ENCODE measurements at regions not wholly inside any gene's neighbourhood (a gene's known extent, or its start where the extent isn't known, plus 50 kb on each side); places are given as distances from the start of the nearest gene placed in this dataset.

- no peaks in the 10 kb centered on the region for H3K79me2 ChIP-seq (ENCODE audit: control insufficient read depth, insufficient read depth, low read length)
- no peak overlapping the region for H3K27ac ChIP-seq (ENCODE audit: control insufficient read depth, insufficient read depth, low read length)
- no peaks in the 10 kb centered on the region for H3K27me3 ChIP-seq (ENCODE audit: control insufficient read depth, extremely low read depth, insufficient read depth, low read length)
- H3K9ac ChIP-seq (ENCODE audit: control insufficient read depth, extremely low read depth, insufficient read depth, low read length): no peak overlapping the region
- dilution Hi-C loops (cut with MboI; ENCODE audit: extremely low pct_ligation_motif_present, low sequenced_read_pairs): no loop called here
- H3K4me1 ChIP-seq (ENCODE audit: control insufficient read depth, extremely low read depth, insufficient read depth, low read length): no peaks in the 10 kb centered on the region
- no peaks in the 10 kb centered on the region for H3K9me1 ChIP-seq (ENCODE audit: control insufficient read depth, extremely low read depth, insufficient read depth, low read length)
- no peak overlapping the region for H3K4me3 ChIP-seq (ENCODE audit: control insufficient read depth in 2 of 3, extremely low read depth in 1 of 3, insufficient read depth in 2 of 3, low read depth in 1 of 3, low read length in 3 of 3)
- TF ChIP-seq, protein P1, sequence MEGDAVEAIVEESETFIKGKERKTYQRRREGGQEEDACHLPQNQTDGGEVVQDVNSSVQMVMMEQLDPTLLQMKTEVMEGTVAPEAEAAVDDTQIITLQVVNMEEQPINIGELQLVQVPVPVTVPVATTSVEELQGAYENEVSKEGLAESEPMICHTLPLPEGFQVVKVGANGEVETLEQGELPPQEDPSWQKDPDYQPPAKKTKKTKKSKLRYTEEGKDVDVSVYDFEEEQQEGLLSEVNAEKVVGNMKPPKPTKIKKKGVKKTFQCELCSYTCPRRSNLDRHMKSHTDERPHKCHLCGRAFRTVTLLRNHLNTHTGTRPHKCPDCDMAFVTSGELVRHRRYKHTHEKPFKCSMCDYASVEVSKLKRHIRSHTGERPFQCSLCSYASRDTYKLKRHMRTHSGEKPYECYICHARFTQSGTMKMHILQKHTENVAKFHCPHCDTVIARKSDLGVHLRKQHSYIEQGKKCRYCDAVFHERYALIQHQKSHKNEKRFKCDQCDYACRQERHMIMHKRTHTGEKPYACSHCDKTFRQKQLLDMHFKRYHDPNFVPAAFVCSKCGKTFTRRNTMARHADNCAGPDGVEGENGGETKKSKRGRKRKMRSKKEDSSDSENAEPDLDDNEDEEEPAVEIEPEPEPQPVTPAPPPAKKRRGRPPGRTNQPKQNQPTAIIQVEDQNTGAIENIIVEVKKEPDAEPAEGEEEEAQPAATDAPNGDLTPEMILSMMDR (optimal IDR thresholded peaks at IDR 0.05 in 1 of 3, IDR thresholded peaks at IDR 0.05 in 1 of 3, conservative IDR thresholded peaks at IDR 0.05 in 1 of 3; ENCODE audit: extremely low read depth in 1 of 3, insufficient read depth in 2 of 3, low read length in 3 of 3): no peak
- no peak for TF ChIP-seq EZH2 (IDR thresholded peaks at IDR 0.05; ENCODE audit: low read length)
- FAIRE-seq (no peak), DNase-seq (ENCODE audit: low read depth, low spot score) (no peak)
- no peaks in the 10 kb centered on the region for H4K20me1 ChIP-seq (ENCODE audit: control insufficient read depth, extremely low read depth, insufficient read depth, low read length)
- H3K9me3 ChIP-seq (ENCODE audit: control insufficient read depth, low read depth, low read length): no peaks in the 10 kb centered on the region
- no peak overlapping the region for H3K4me2 ChIP-seq (ENCODE audit: control insufficient read depth, extremely low read depth, insufficient read depth, low read depth, low read length)
- H3K36me3 ChIP-seq (ENCODE audit: control insufficient read depth in 2 of 2, extremely low read depth in 1 of 2, insufficient read depth in 2 of 2, low read length in 2 of 2): no peaks in the 10 kb centered on the region
- H2AFZ ChIP-seq (ENCODE audit: control insufficient read depth, low read length): no peak overlapping the region
Measured at GRCh38 chr3:132119531-132119930, 84.7 kb upstream of the CPNE4 start.

DNA sequence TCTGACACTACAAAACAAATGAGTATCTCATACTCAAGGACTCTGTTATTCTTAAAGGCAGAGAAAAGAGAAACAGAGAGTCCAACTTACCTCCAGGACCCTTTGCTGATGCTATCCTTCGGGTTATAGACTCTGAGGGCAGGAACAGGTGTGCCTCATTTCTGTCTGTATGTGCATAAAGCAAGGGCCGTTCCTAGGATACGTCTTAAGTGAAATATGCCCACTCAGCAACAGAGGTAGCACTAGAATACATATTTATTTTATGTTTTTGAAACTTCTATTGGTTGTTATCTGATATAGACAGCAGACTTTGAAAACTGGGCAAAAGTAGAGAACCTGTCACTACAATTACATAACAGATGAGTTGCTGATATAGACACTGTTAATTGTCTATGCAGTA, 89.3 kb upstream of the CPNE4 start:
- H3K27me3 ChIP-seq (ENCODE audit: control insufficient read depth, extremely low read depth, insufficient read depth, low read length): no peaks in the 10 kb centered on the region
- FAIRE-seq: no peak
- dilution Hi-C loops (cut with MboI; ENCODE audit: extremely low pct_ligation_motif_present, low sequenced_read_pairs): no loop called here
- H3K9me3 ChIP-seq (ENCODE audit: control insufficient read depth, low read depth, low read length): no peaks in the 10 kb centered on the region
- H3K79me2 ChIP-seq (ENCODE audit: control insufficient read depth, insufficient read depth, low read length): no peaks in the 10 kb centered on the region
- no peaks in the 10 kb centered on the region for H4K20me1 ChIP-seq (ENCODE audit: control insufficient read depth, extremely low read depth, insufficient read depth, low read length)
- no peak overlapping the region for H2AFZ ChIP-seq (ENCODE audit: control insufficient read depth, low read length)
- DNase-seq (ENCODE audit: low read depth, low spot score): no peak
- no peak overlapping the region for H3K4me2 ChIP-seq (ENCODE audit: control insufficient read depth, extremely low read depth, insufficient read depth, low read depth, low read length)
- H3K9ac ChIP-seq (ENCODE audit: control insufficient read depth, extremely low read depth, insufficient read depth, low read length): no peak overlapping the region
- H3K4me3 ChIP-seq (ENCODE audit: control insufficient read depth in 2 of 3, extremely low read depth in 1 of 3, insufficient read depth in 2 of 3, low read depth in 1 of 3, low read length in 3 of 3): no peak overlapping the region
- H3K9me1 ChIP-seq (ENCODE audit: control insufficient read depth, extremely low read depth, insufficient read depth, low read length): no peaks in the 10 kb centered on the region
- H3K27ac ChIP-seq (ENCODE audit: control insufficient read depth, insufficient read depth, low read length): no peak overlapping the region
- TF ChIP-seq EZH2 (IDR thresholded peaks at IDR 0.05; ENCODE audit: low read length): no peak
- TF ChIP-seq, protein P1 (optimal IDR thresholded peaks at IDR 0.05 in 1 of 3, IDR thresholded peaks at IDR 0.05 in 1 of 3, conservative IDR thresholded peaks at IDR 0.05 in 1 of 3; ENCODE audit: extremely low read depth in 1 of 3, insufficient read depth in 2 of 3, low read length in 3 of 3): no peak
- H3K4me1 ChIP-seq (ENCODE audit: control insufficient read depth, extremely low read depth, insufficient read depth, low read length): no peaks in the 10 kb centered on the region
- H3K36me3 ChIP-seq (ENCODE audit: control insufficient read depth in 2 of 2, extremely low read depth in 1 of 2, insufficient read depth in 2 of 2, low read length in 2 of 2): no peaks in the 10 kb centered on the region

Measured in keratinocyte (primary cell).